NCI-H460 (cell line): ENCODE measurements at regions not wholly inside any gene's neighbourhood (a gene's known extent, or its start where the extent isn't known, plus 50 kb on each side); places are given as distances from the start of the nearest gene placed in this dataset.

Source experiments
- DNase-seq: peaks from one replicate; pipeline ENCODE4 v3.0.0-alpha.2; 2016; ENCODE audit warnings: low read depth; ENCODE audit errors: extremely low read depth

GRCh38 chr13:83229574-83230305, 652.5 kb downstream of the SLITRK1 start:
- DNase-seq, result no peak

- DNase-seq, result no peak
These were observed 658.7 kb downstream of the SLITRK1 start for GRCh38 chr13:83223546-83223945.

- no peak for DNase-seq
These were observed 660.4 kb downstream of the SLITRK1 start for GRCh38 chr13:83221813-83222241.

- DNase-seq, result no peak
These were observed 661.0 kb downstream of the SLITRK1 start for GRCh38 chr13:83221256-83221655.

- DNase-seq, result no peak
These were observed 662.0 kb downstream of the SLITRK1 start for GRCh38 chr13:83220241-83220640.

- no peak for DNase-seq
These were observed 662.4 kb downstream of the SLITRK1 start for GRCh38 chr13:83219832-83220231.

- DNase-seq, result no peak
These were observed 665.6 kb downstream of the SLITRK1 start for GRCh38 chr13:83216479-83217245.

GRCh38 chr13:83215627-83216026, 666.6 kb downstream of the SLITRK1 start:
- DNase-seq, result no peak

GRCh38 chr13:83214452-83214851, 667.8 kb downstream of the SLITRK1 start:
- no peak for DNase-seq

- DNase-seq, result no peak
These were observed 671.0 kb downstream of the SLITRK1 start for GRCh38 chr13:83211301-83211700.

GRCh38 chr13:83204886-83205285, 677.4 kb downstream of the SLITRK1 start:
- no peak for DNase-seq

- DNase-seq, result no peak
These were observed 680.8 kb downstream of the SLITRK1 start for GRCh38 chr13:83201506-83201905.

GRCh38 chr13:83197316-83197715, 685.0 kb downstream of the SLITRK1 start:
- no peak for DNase-seq

GRCh38 chr13:83190020-83190419, 692.3 kb downstream of the SLITRK1 start:
- no peak for DNase-seq

GRCh38 chr13:83184819-83185218, 697.5 kb downstream of the SLITRK1 start:
- no peak for DNase-seq

GRCh38 chr13:83184150-83184475, 698.2 kb downstream of the SLITRK1 start:
- no peak for DNase-seq

GRCh38 chr13:83183439-83184149, 698.7 kb downstream of the SLITRK1 start:
- no peak for DNase-seq

GRCh38 chr13:83182845-83183244, 699.4 kb downstream of the SLITRK1 start:
- no peak for DNase-seq

GRCh38 chr13:83178008-83178407, 704.3 kb downstream of the SLITRK1 start:
- no peak for DNase-seq

GRCh38 chr13:83168590-83168989, 713.7 kb downstream of the SLITRK1 start:
- no peak for DNase-seq

GRCh38 chr13:83167203-83167602, 715.1 kb downstream of the SLITRK1 start:
- DNase-seq, result no peak

GRCh38 chr13:83166550-83166949, 715.7 kb downstream of the SLITRK1 start:
- no peak for DNase-seq
